SK-N-SH (cell line): ENCODE measurements at regions not wholly inside any gene's neighbourhood (a gene's known extent, or its start where the extent isn't known, plus 50 kb on each side); places are given as distances from the start of the nearest gene placed in this dataset.

ENCODE experiments used
- CTCF ChIP-seq: fragments of 200-600 bp; sonication (generic); IDR thresholded peaks from 2 replicates; pipeline ENCODE4 v1.6.1; 2017; ENCODE audit warnings: antibody characterized with exemption, mild to moderate bottlenecking, moderate library complexity
- FOXJ3 ChIP-seq: sonication (generic); formaldehyde crosslinking; IDR thresholded peaks from 2 replicates; pipeline ENCODE4 v1.5.1; 2020; ENCODE audit warnings: mild to moderate bottlenecking, missing genetic modification reagents
- RAD21 ChIP-seq: IDR thresholded peaks from 2 replicates; pipeline ENCODE4 v1.6.1; 2012; ENCODE audit warnings: mild to moderate bottlenecking, low read length
- REST ChIP-seq: IDR thresholded peaks from 2 replicates; pipeline ENCODE4 v1.6.1; 2012; ENCODE audit warnings: mild to moderate bottlenecking, low read depth, low read length, moderate library complexity
- SMC3 ChIP-seq: IDR thresholded peaks from 2 replicates; pipeline ENCODE4 v1.6.1; 2012; ENCODE audit warnings: low read depth, low read length, improper control_type of control experiment

- TF ChIP-seq FOXJ3 (CRISPR knock-in tag) (no peak), REST (no peak), RAD21 (no peak), CTCF (no peak), SMC3 (no peak)
Measured at GRCh38 chr5:51095486-51095885, 287.8 kb upstream of the ISL1 start.
